Left ventricle myocardium inferior (tissue), 1 donor: ENCODE measurements at regions not wholly inside any gene's neighbourhood (a gene's known extent, or its start where the extent isn't known, plus 50 kb on each side); places are given as distances from the start of the nearest gene placed in this dataset.

Source experiments
- DNase-seq: peaks from one replicate; pipeline ENCODE4 v3.0.0-alpha.2; 2020
- H3K27ac ChIP-seq: fragments of 200-600 bp; replicated peaks from 2 replicates; pipeline ENCODE4 v1.8.0; 2021
- H3K27me3 ChIP-seq: fragments of 200-600 bp; 2 replicates; pipeline ENCODE4 v1.8.0; 2021; ENCODE audit warnings: low read depth
- H3K36me3 ChIP-seq: fragments of 200-600 bp; 2 replicates; pipeline ENCODE4 v1.8.0; 2021
- H3K4me1 ChIP-seq: fragments of 200-600 bp; 2 replicates; pipeline ENCODE4 v1.8.0; 2021
- H3K4me3 ChIP-seq: fragments of 200-600 bp; 2 replicates; pipeline ENCODE4 v1.8.0; 2021; ENCODE audit warnings: mild to moderate bottlenecking, moderate library complexity
- H3K9me3 ChIP-seq: fragments of 200-600 bp; replicated peaks from 2 replicates; pipeline ENCODE4 v1.8.0; 2021
- CTCF ChIP-seq: fragments of 200-600 bp; IDR thresholded peaks from 2 replicates; pipeline ENCODE4 v1.8.0; 2021; ENCODE audit warnings: antibody characterized with exemption, mild to moderate bottlenecking, borderline replicate concordance
- intact Hi-C: fragments of 100-400 bp; cut with micrococcal nuclease; formaldehyde crosslinking; loops from one replicate; pipeline ENCODE4 v1.11.0; 2022
- donor health status: DM: no; HTN: yes; CAD: no; lungs with severe emphysema.

- no peaks in the 10 kb centered on the region for H3K9me3 ChIP-seq
- no peak overlapping the region for H3K27ac ChIP-seq
- peaks cover 9% of the 10 kb centered on the region for H3K4me1 ChIP-seq
- no peaks in the 10 kb centered on the region for H3K27me3 ChIP-seq
- H3K36me3 ChIP-seq, result no peaks in the 10 kb centered on the region
- no peak overlapping the region for H3K4me3 ChIP-seq
- intact Hi-C loops, result no loop called here
- TF ChIP-seq CTCF, result no peak
- no peak for DNase-seq
Observed at GRCh38 chr15:39096608-39097205, 484.2 kb upstream of the THBS1 start.

GRCh38 chr15:39099524-39099923 lies 481.4 kb upstream of the THBS1 start:
- no peak for DNase-seq
- intact Hi-C loops, result no loop called here
- Histone ChIP-seq H3K27ac (no peak overlapping the region), H3K27me3 (no peaks in the 10 kb centered on the region), H3K4me3 (no peak overlapping the region), H3K36me3 (no peaks in the 10 kb centered on the region), H3K9me3 (no peaks in the 10 kb centered on the region), H3K4me1 (peaks cover 9% of the 10 kb centered on the region)
- no peak for TF ChIP-seq CTCF

- intact Hi-C loops, result no loop called here
- DNase-seq, result no peak
Observed at GRCh38 chr15:39100106-39100660, 480.7 kb upstream of the THBS1 start.

GRCh38 chr15:39102431-39102830 lies 478.4 kb upstream of the THBS1 start:
- peaks cover 9% of the 10 kb centered on the region for H3K4me1 ChIP-seq
- no peak for DNase-seq
- H3K9me3 ChIP-seq, result no peaks in the 10 kb centered on the region
- no peak overlapping the region for H3K27ac ChIP-seq
- H3K4me3 ChIP-seq, result no peak overlapping the region
- H3K27me3 ChIP-seq, result no peaks in the 10 kb centered on the region
- no peaks in the 10 kb centered on the region for H3K36me3 ChIP-seq
- intact Hi-C loops, result no loop called here
- no peak for TF ChIP-seq CTCF

More at GRCh38 chr15:39100106-39100660, 480.7 kb upstream of the THBS1 start:
- H3K36me3 ChIP-seq, result no peaks in the 10 kb centered on the region
- H3K27me3 ChIP-seq, result no peaks in the 10 kb centered on the region
- H3K27ac ChIP-seq, result no peak overlapping the region
- H3K9me3 ChIP-seq, result no peaks in the 10 kb centered on the region
- peaks cover 9% of the 10 kb centered on the region for H3K4me1 ChIP-seq
- H3K4me3 ChIP-seq, result no peak overlapping the region
- no peak for TF ChIP-seq CTCF

GRCh38 chr15:39106950-39107349 lies 473.9 kb upstream of the THBS1 start:
- Histone ChIP-seq H3K36me3 (no peaks in the 10 kb centered on the region), H3K27me3 (no peaks in the 10 kb centered on the region), H3K27ac (no peak overlapping the region), H3K9me3 (no peaks in the 10 kb centered on the region), H3K4me1 (no peaks in the 10 kb centered on the region), H3K4me3 (no peak overlapping the region)
- intact Hi-C loops, result no loop called here
- no peak for TF ChIP-seq CTCF
- DNase-seq, result no peak
